CMK (cell line): ENCODE measurements at regions not wholly inside any gene's neighbourhood (a gene's known extent, or its start where the extent isn't known, plus 50 kb on each side); places are given as distances from the start of the nearest gene placed in this dataset.
"Not testable (repeated sequence)": the region's sequence is repeated elsewhere in the genome, so short reads cannot be mapped to it uniquely, and the experiment has no call there.

Experiments used
- DNase-seq: peaks from one replicate; pipeline ENCODE4 v3.0.0-alpha.2; 2010; ENCODE audit warnings: low read depth

GRCh38 chr7:21317966-21318915 lies 109.6 kb upstream of the SP4 start:
- no peak for DNase-seq

- DNase-seq, result no peak
These were observed 109.0 kb upstream of the SP4 start for GRCh38 chr7:21318916-21319270.

- no peak for DNase-seq
These were observed 101.6 kb upstream of the SP4 start for GRCh38 chr7:21326241-21326640.

- no peak for DNase-seq
These were observed 101.0 kb upstream of the SP4 start for GRCh38 chr7:21326921-21327320.

GRCh38 chr7:21327422-21328409 lies 100.2 kb upstream of the SP4 start:
- DNase-seq, result no peak

GRCh38 chr7:21330462-21331178 lies 97.3 kb upstream of the SP4 start:
- DNase-seq, result no peak

- no peak for DNase-seq
These were observed 93.0 kb upstream of the SP4 start for GRCh38 chr7:21334906-21335305.

GRCh38 chr7:21336743-21337142 lies 91.1 kb upstream of the SP4 start:
- no peak for DNase-seq

- peak; percentile 60 for DNase-seq
These were observed 89.1 kb upstream of the SP4 start for GRCh38 chr7:21338728-21339164.

- not testable (repeated sequence) for DNase-seq
These were observed 83.0 kb upstream of the SP4 start for GRCh38 chr7:21344900-21345299.

GRCh38 chr7:21345361-21345760 lies 82.5 kb upstream of the SP4 start:
- no peak for DNase-seq

GRCh38 chr7:21346297-21346696 lies 81.6 kb upstream of the SP4 start:
- no peak for DNase-seq

GRCh38 chr7:21352540-21353387 lies 75.1 kb upstream of the SP4 start:
- no peak for DNase-seq

- DNase-seq, result no peak
These were observed 74.5 kb upstream of the SP4 start for GRCh38 chr7:21353388-21353780.

- no peak for DNase-seq
These were observed 73.6 kb upstream of the SP4 start for GRCh38 chr7:21354284-21354683.

GRCh38 chr7:21355406-21355874 lies 72.4 kb upstream of the SP4 start:
- DNase-seq, result peak; percentile 58

- no peak for DNase-seq
These were observed 71.3 kb upstream of the SP4 start for GRCh38 chr7:21356616-21357015.

- no peak for DNase-seq
These were observed 70.5 kb upstream of the SP4 start for GRCh38 chr7:21357151-21358097.

GRCh38 chr7:21358648-21359047 lies 69.2 kb upstream of the SP4 start:
- DNase-seq, result no peak

- DNase-seq, result no peak
These were observed 68.7 kb upstream of the SP4 start for GRCh38 chr7:21359163-21359562.
